ENCODE measurements at regions not wholly inside any gene's neighbourhood (a gene's known extent, or its start where the extent isn't known, plus 50 kb on each side); places are given as distances from the start of the nearest gene placed in this dataset.

GRCh38 chrX:45623266-45623665, 422.6 kb upstream of the DIPK2B start:
- no peak overlapping the region for H4K5ac ChIP-seq (ENCODE audit: insufficient read length, low read depth, low read length)
- H3K27ac ChIP-seq (ENCODE audit: insufficient read length, low read depth, low read length): no peak overlapping the region

More at GRCh38 chrX:45623266-45623665, 422.6 kb upstream of the DIPK2B start:
- no peak overlapping the region for H2BK20ac ChIP-seq (ENCODE audit: low read depth, low read length, poor library complexity, severe bottlenecking)
- H3K79me2 ChIP-seq (ENCODE audit: insufficient read depth, low read length): no peaks in the 10 kb centered on the region
- peaks cover 6% of the 10 kb centered on the region; the same call in 1 of the 2 replicates for H3K4me1 ChIP-seq (ENCODE audit: insufficient read depth, low read length)
- no peak for DNase-seq
- H3K56ac ChIP-seq (ENCODE audit: insufficient read length, low read depth, low read length): no peak overlapping the region
- no peaks in the 10 kb centered on the region for H3K23me2 ChIP-seq (ENCODE audit: insufficient read length, low read depth, low read length, poor library complexity, severe bottlenecking)
- H3K9me3 ChIP-seq (ENCODE audit: control insufficient read depth, low read depth, low read length): no peaks in the 10 kb centered on the region
- no peak for TF ChIP-seq CTCF (conservative IDR thresholded peaks at IDR 0.05)
- Mint-ChIP-seq H3K27ac (no peak overlapping the region), H3K4me3 (no peak overlapping the region), H3K4me1 (peaks cover 12 to 15% of the 10 kb centered on the region in 2 experiments; a peak in 3 of 4 replicates), H3K9me3 (peaks cover 71 to 75% of the 10 kb centered on the region in 2 experiments), H3K36me3 (ENCODE audit: insufficient read depth in 1 of 3, low read depth in 3 of 3) (peaks cover 0 to 3% (median 2%) of the 10 kb centered on the region in 3 experiments; a peak in 3 of 7 replicates), H3K27me3 (ENCODE audit: low read depth) (no peaks in the 10 kb centered on the region)
- no peaks in the 10 kb centered on the region for H4K20me1 ChIP-seq (ENCODE audit: control insufficient read depth, insufficient read depth, insufficient read length)
- no peak overlapping the region for H3T11ph ChIP-seq (ENCODE audit: low read length)
- H3K4ac ChIP-seq (ENCODE audit: low read depth, low read length): no peak overlapping the region
- H3K79me1 ChIP-seq (ENCODE audit: insufficient read depth, low read depth, low read length, poor library complexity, severe bottlenecking): no peaks in the 10 kb centered on the region
- H2BK5ac ChIP-seq (ENCODE audit: insufficient read length, low read length): no peak overlapping the region
- no peak overlapping the region for H3K4me2 ChIP-seq (ENCODE audit: insufficient read depth, insufficient read length, low read length)
- no peak overlapping the region for H3K9ac ChIP-seq (ENCODE audit: extremely low read depth, insufficient read length, low read length)
- H2BK15ac ChIP-seq (ENCODE audit: low read depth, low read length): no peak overlapping the region
- H3K27me3 ChIP-seq (ENCODE audit: insufficient read depth, low read length): no peaks in the 10 kb centered on the region
- no peak overlapping the region for H2BK12ac ChIP-seq (ENCODE audit: insufficient read length, low read depth, low read length)
- no peak overlapping the region for H2BK120ac ChIP-seq (ENCODE audit: low read depth, low read length, poor library complexity, severe bottlenecking)
- H2AK5ac ChIP-seq (ENCODE audit: insufficient read length, low read length): no peak overlapping the region
- H4K91ac ChIP-seq (ENCODE audit: insufficient read length, low read depth, low read length): no peak overlapping the region
- no peak overlapping the region for H3K14ac ChIP-seq (ENCODE audit: insufficient read depth, low read length)
- no peak overlapping the region for H4K8ac ChIP-seq (replicated peaks; ENCODE audit: insufficient read length, low read depth, low read length)
- H3K18ac ChIP-seq (ENCODE audit: insufficient read length, low read depth, low read length): no peak overlapping the region
- H3K23ac ChIP-seq (ENCODE audit: insufficient read length, low read depth, low read length): no peak overlapping the region
- H2AFZ ChIP-seq (ENCODE audit: low read length): no peak overlapping the region
